Rectal smooth muscle tissue (tissue), 1 donor: ENCODE measurements at regions not wholly inside any gene's neighbourhood (a gene's known extent, or its start where the extent isn't known, plus 50 kb on each side); places are given as distances from the start of the nearest gene placed in this dataset.
"Not testable (repeated sequence)": the region's sequence is repeated elsewhere in the genome, so short reads cannot be mapped to it uniquely, and the experiment has no call there.

Source experiments
- H3K27ac ChIP-seq: one replicate; pipeline ENCODE4 v1.7.0; 2013; ENCODE audit warnings: low read depth, low read length, inconsistent platforms
- H3K27me3 ChIP-seq: one replicate; pipeline ENCODE4 v1.7.0; 2013; ENCODE audit warnings: low read length; ENCODE audit not compliant: control insufficient read depth, insufficient read depth
- H3K36me3 ChIP-seq: one replicate; pipeline ENCODE4 v1.7.0; 2013; ENCODE audit warnings: low read length; ENCODE audit not compliant: control insufficient read depth, insufficient read depth
- H3K4me1 ChIP-seq: one replicate; pipeline ENCODE4 v1.7.0; 2013; ENCODE audit warnings: low read length; ENCODE audit not compliant: control insufficient read depth, insufficient read depth
- H3K4me3 ChIP-seq: one replicate; pipeline ENCODE4 v1.7.0; 2013; ENCODE audit warnings: low read length
- H3K9ac ChIP-seq: one replicate; pipeline ENCODE4 v1.7.0; 2013; ENCODE audit warnings: low read length

- H3K4me3 ChIP-seq, H3K27ac ChIP-seq, H3K27me3 ChIP-seq, H3K4me1 ChIP-seq, H3K9ac ChIP-seq, H3K36me3 ChIP-seq: not testable (repeated sequence)
Measured at GRCh38 chr1:120272242-120272641, 95.9 kb upstream of the SEC22B start.

- H3K36me3 ChIP-seq, H3K4me1 ChIP-seq, H3K27me3 ChIP-seq, H3K27ac ChIP-seq, H3K9ac ChIP-seq, H3K4me3 ChIP-seq: not testable (repeated sequence)
Measured at GRCh38 chr1:120271561-120272221, 95.4 kb upstream of the SEC22B start.

GRCh38 chr1:120267894-120268551 is 91.7 kb upstream of the SEC22B start:
- not testable (repeated sequence) for H3K4me3 ChIP-seq, H3K9ac ChIP-seq, H3K4me1 ChIP-seq, H3K27ac ChIP-seq, H3K27me3 ChIP-seq, H3K36me3 ChIP-seq

- not testable (repeated sequence) for H3K27me3 ChIP-seq, H3K4me3 ChIP-seq, H3K27ac ChIP-seq, H3K4me1 ChIP-seq, H3K9ac ChIP-seq, H3K36me3 ChIP-seq
Measured at GRCh38 chr1:120264564-120264963, 88.2 kb upstream of the SEC22B start.

GRCh38 chr1:120262791-120263751 is 86.8 kb upstream of the SEC22B start:
- not testable (repeated sequence) for H3K27ac ChIP-seq

GRCh38 chr1:120257778-120258105 is 81.4 kb upstream of the SEC22B start:
- not testable (repeated sequence) for H3K36me3 ChIP-seq, H3K4me3 ChIP-seq, H3K27me3 ChIP-seq, H3K27ac ChIP-seq, H3K9ac ChIP-seq, H3K4me1 ChIP-seq

More at GRCh38 chr1:120262791-120263751, 86.8 kb upstream of the SEC22B start:
- not testable (repeated sequence) for H3K4me3 ChIP-seq, H3K9ac ChIP-seq, H3K4me1 ChIP-seq, H3K27me3 ChIP-seq, H3K36me3 ChIP-seq

- H3K4me3 ChIP-seq, H3K27ac ChIP-seq, H3K9ac ChIP-seq, H3K27me3 ChIP-seq, H3K4me1 ChIP-seq, H3K36me3 ChIP-seq: not testable (repeated sequence)
Measured at GRCh38 chr1:120257064-120257777, 80.9 kb upstream of the SEC22B start.

GRCh38 chr1:120250756-120251155 is 74.4 kb upstream of the SEC22B start:
- H3K36me3 ChIP-seq, H3K27me3 ChIP-seq, H3K4me1 ChIP-seq, H3K9ac ChIP-seq, H3K4me3 ChIP-seq, H3K27ac ChIP-seq: not testable (repeated sequence)

GRCh38 chr1:120248726-120249427 is 72.6 kb upstream of the SEC22B start:
- H3K36me3 ChIP-seq, H3K9ac ChIP-seq, H3K27ac ChIP-seq, H3K27me3 ChIP-seq, H3K4me3 ChIP-seq, H3K4me1 ChIP-seq: not testable (repeated sequence)

GRCh38 chr1:120248203-120248602 is 71.9 kb upstream of the SEC22B start:
- H3K9ac ChIP-seq, H3K27ac ChIP-seq, H3K4me1 ChIP-seq, H3K36me3 ChIP-seq, H3K4me3 ChIP-seq, H3K27me3 ChIP-seq: not testable (repeated sequence)

GRCh38 chr1:120243867-120244266 is 67.5 kb upstream of the SEC22B start:
- not testable (repeated sequence) for H3K36me3 ChIP-seq, H3K27ac ChIP-seq, H3K4me3 ChIP-seq, H3K4me1 ChIP-seq, H3K27me3 ChIP-seq, H3K9ac ChIP-seq

GRCh38 chr1:120242582-120242981 is 66.3 kb upstream of the SEC22B start:
- H3K9ac ChIP-seq, H3K27ac ChIP-seq, H3K4me3 ChIP-seq, H3K36me3 ChIP-seq, H3K4me1 ChIP-seq, H3K27me3 ChIP-seq: not testable (repeated sequence)
